ENCODE measurements at regions not wholly inside any gene's neighbourhood (a gene's known extent, or its start where the extent isn't known, plus 50 kb on each side); places are given as distances from the start of the nearest gene placed in this dataset.

- no peak for TF ChIP-seq PREB (CRISPR knock-in tag; IDR thresholded peaks at IDR 0.05; ENCODE audit: borderline replicate concordance)
- TF ChIP-seq RELA (CRISPR knock-in tag; IDR thresholded peaks at IDR 0.05; ENCODE audit: borderline replicate concordance): no peak
- no peak for TF ChIP-seq ZNF281 (CRISPR knock-in tag; IDR thresholded peaks at IDR 0.05)
- no peak for TF ChIP-seq HMGA2 (CRISPR knock-in tag; IDR thresholded peaks at IDR 0.05)
- no peak for TF ChIP-seq ATF1 (CRISPR knock-in tag; IDR thresholded peaks at IDR 0.05)
- no peak for TF ChIP-seq TCF7 (CRISPR knock-in tag; IDR thresholded peaks at IDR 0.05; ENCODE audit: low read depth)
- no peak for TF ChIP-seq GABPB1 (CRISPR knock-in tag; IDR thresholded peaks at IDR 0.05)
- no peak for TF ChIP-seq GTF2I (CRISPR knock-in tag; conservative IDR thresholded peaks at IDR 0.05)
- no peak for TF ChIP-seq PRDM15 (CRISPR knock-in tag; IDR thresholded peaks at IDR 0.05)
- TF ChIP-seq ZNF532 (CRISPR knock-in tag; IDR thresholded peaks at IDR 0.05; ENCODE audit: borderline replicate concordance): no peak
Measured at GRCh38 chr4:159428293-159428692, 325.4 kb downstream of the RAPGEF2 start (continued).

- ATAC-seq (no peak), DNase-seq (ENCODE audit: low spot score) (no peak)
- H3K4me1 Mint-ChIP-seq: peaks cover 10% of the 10 kb centered on the region
- CTCF ChIA-PET: interaction anchor here (1.1 kb wide), 1 partner anchor 26 kb away, joined by 5 read pairs; no protein-coding TSS in a partner anchor
- H3K36me3 Mint-ChIP-seq: no peaks in the 10 kb centered on the region
- POLR2A ChIA-PET: no interaction called here
- no peak overlapping the region for H3K27ac Mint-ChIP-seq
- no peaks in the 10 kb centered on the region; the same call in 1 of the 2 replicates for H3K27me3 Mint-ChIP-seq (ENCODE audit: low read depth)
- no peak overlapping the region for H3K4me3 Mint-ChIP-seq
- no peaks in the 10 kb centered on the region for H3K9me3 Mint-ChIP-seq
- no peak for TF ChIP-seq ZNF121 (CRISPR knock-in tag; IDR thresholded peaks at IDR 0.05)
- TF ChIP-seq FOXP4 (CRISPR knock-in tag; IDR thresholded peaks at IDR 0.05): no peak
- no peak for TF ChIP-seq NR1H2 (CRISPR knock-in tag; IDR thresholded peaks at IDR 0.05)
- no peak for TF ChIP-seq CDX4 (CRISPR knock-in tag; IDR thresholded peaks at IDR 0.05; ENCODE audit: borderline replicate concordance)
- TF ChIP-seq ATF6 (CRISPR knock-in tag; IDR thresholded peaks at IDR 0.05): no peak
- TF ChIP-seq ELF4 (CRISPR knock-in tag; IDR thresholded peaks at IDR 0.05; ENCODE audit: low read depth): no peak
- no peak for TF ChIP-seq FOXK1 (CRISPR knock-in tag; IDR thresholded peaks at IDR 0.05)
- no peak for TF ChIP-seq MXD4 (CRISPR knock-in tag; IDR thresholded peaks at IDR 0.05; ENCODE audit: borderline replicate concordance)
Measured at GRCh38 chr4:159428975-159429692, 326.3 kb downstream of the RAPGEF2 start.

Data from WTC11 (cell line).